ENCODE measurements at regions not wholly inside any gene's neighbourhood (a gene's known extent, or its start where the extent isn't known, plus 50 kb on each side); places are given as distances from the start of the nearest gene placed in this dataset.

- Histone ChIP-seq H3K27ac (ENCODE audit: low read depth in 1 of 2, low read length in 1 of 2) (no peak overlapping the region), H3K4me3 (no peak overlapping the region), H3K4me1 (ENCODE audit: control insufficient read depth in 5 of 5, insufficient read depth in 5 of 5, low read length in 5 of 5) (peaks cover 0 to 8% (median 0%) of the 10 kb centered on the region in 5 donors), H3K9ac (ENCODE audit: insufficient read depth in 1 of 2, low read length in 2 of 2) (no peak overlapping the region), H3K36me3 (ENCODE audit: control insufficient read depth in 4 of 4, insufficient read depth in 4 of 4, low read length in 4 of 4) (no peaks in the 10 kb centered on the region), H3K27me3 (ENCODE audit: control insufficient read depth in 3 of 3, insufficient read depth in 3 of 3, low read length in 2 of 3) (no peaks in the 10 kb centered on the region), H3K9me3 (ENCODE audit: control insufficient read depth in 4 of 4, insufficient read depth in 3 of 4, low read length in 3 of 4) (peaks cover 0 to 2% (median under 1%) of the 10 kb centered on the region in 4 donors)
- 56 to 70% methylated on average over 3 of the region's 3 CpGs for WGBS, 2 donors
- DNase-seq (peak in 2 of 3 donors; percentile 7 to 57), ATAC-seq (ENCODE audit: insufficient read depth, low FRiP score) (peak; percentile 49)
- TF ChIP-seq CTCF (IDR thresholded peaks at IDR 0.05; ENCODE audit: control extremely low read depth, extremely low read depth): no peak
Measured at GRCh38 chr16:9518051-9518450, 426.6 kb downstream of the HAPSTR1 start.

- Histone ChIP-seq H3K27ac (ENCODE audit: low read depth in 1 of 2, low read length in 1 of 2) (no peak overlapping the region), H3K4me3 (no peak overlapping the region), H3K27me3 (ENCODE audit: control insufficient read depth in 3 of 3, insufficient read depth in 3 of 3, low read length in 2 of 3) (no peaks in the 10 kb centered on the region), H3K36me3 (ENCODE audit: control insufficient read depth in 4 of 4, insufficient read depth in 4 of 4, low read length in 4 of 4) (no peaks in the 10 kb centered on the region), H3K9ac (ENCODE audit: insufficient read depth in 1 of 2, low read length in 2 of 2) (no peak overlapping the region), H3K4me1 (ENCODE audit: control insufficient read depth in 5 of 5, insufficient read depth in 5 of 5, low read length in 5 of 5) (peaks cover 0 to 8% (median 0%) of the 10 kb centered on the region in 5 donors), H3K9me3 (ENCODE audit: control insufficient read depth in 4 of 4, insufficient read depth in 3 of 4, low read length in 3 of 4) (no peaks in the 10 kb centered on the region)
- no peak for ATAC-seq (ENCODE audit: insufficient read depth, low FRiP score)
- TF ChIP-seq CTCF (IDR thresholded peaks at IDR 0.05; ENCODE audit: control extremely low read depth, extremely low read depth): no peak
- DNase-seq: no peak
- 96 to 97% methylated on average over 2 of the region's 2 CpGs for WGBS, 2 donors
Measured at GRCh38 chr16:9518581-9518980, 427.1 kb downstream of the HAPSTR1 start.

GRCh38 chr16:9521749-9522370 is 430.4 kb downstream of the HAPSTR1 start:
- no peak overlapping the region for H3K9ac ChIP-seq (ENCODE audit: insufficient read depth in 1 of 2, low read length in 2 of 2)
- no peak for DNase-seq
- H3K36me3 ChIP-seq (ENCODE audit: control insufficient read depth in 4 of 4, insufficient read depth in 4 of 4, low read length in 4 of 4): no peaks in the 10 kb centered on the region

More at GRCh38 chr16:9521749-9522370, 430.4 kb downstream of the HAPSTR1 start:
- H3K4me3 ChIP-seq: no peak overlapping the region
- no peak for TF ChIP-seq CTCF (IDR thresholded peaks at IDR 0.05; ENCODE audit: control extremely low read depth, extremely low read depth)
- H3K4me1 ChIP-seq (ENCODE audit: control insufficient read depth in 5 of 5, insufficient read depth in 5 of 5, low read length in 5 of 5): peaks cover 0 to 8% (median 0%) of the 10 kb centered on the region in 5 donors
- H3K27me3 ChIP-seq (ENCODE audit: control insufficient read depth in 3 of 3, insufficient read depth in 3 of 3, low read length in 2 of 3): no peaks in the 10 kb centered on the region
- H3K27ac ChIP-seq (ENCODE audit: low read depth in 1 of 2, low read length in 1 of 2): no peak overlapping the region
- ATAC-seq (ENCODE audit: insufficient read depth, low FRiP score): no peak
- H3K9me3 ChIP-seq (ENCODE audit: control insufficient read depth in 4 of 4, insufficient read depth in 3 of 4, low read length in 3 of 4): no peaks in the 10 kb centered on the region
- 67 to 77% methylated on average over 7 of the region's 7 CpGs for WGBS, 2 donors
